GF-D8 (cell line): ENCODE measurements at regions not wholly inside any gene's neighbourhood (a gene's known extent, or its start where the extent isn't known, plus 50 kb on each side); places are given as distances from the start of the nearest gene placed in this dataset.

Experiments
- DNase-seq: peaks from one replicate; lab custom pipeline; 2025; lab: John Stamatoyannopoulos, UW

DNA sequence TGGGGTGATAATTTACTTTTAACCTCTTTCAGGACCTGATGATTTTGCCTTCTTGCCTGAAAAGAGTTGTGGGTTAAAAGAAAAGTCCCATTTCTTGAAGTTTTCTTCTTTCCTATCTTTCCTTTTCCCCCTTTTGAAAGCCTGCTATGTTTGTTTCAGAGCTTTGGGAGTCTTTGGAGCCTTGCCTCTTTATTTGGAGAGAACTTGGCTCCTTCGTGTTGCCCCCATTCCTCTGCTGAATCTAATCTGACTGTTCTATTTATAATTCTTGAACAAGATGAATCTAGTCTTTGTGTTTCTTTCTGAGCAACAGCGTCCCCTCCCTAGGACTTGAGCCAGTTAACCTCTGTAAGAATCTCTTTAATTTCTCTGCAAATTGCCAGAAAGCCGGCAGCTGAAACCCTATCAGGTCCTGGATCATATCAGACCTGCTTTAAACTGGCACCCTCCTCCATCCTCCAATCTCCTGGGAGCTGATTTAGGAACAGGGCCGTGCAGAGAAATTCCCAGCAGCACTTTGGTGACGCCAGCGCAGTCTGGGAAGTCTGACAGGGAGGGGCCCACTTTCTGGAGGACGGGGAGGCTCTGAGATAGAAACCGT is 289.1 kb upstream of the SORL1-AS1 start:
- DNase-seq: no peak

DNA sequence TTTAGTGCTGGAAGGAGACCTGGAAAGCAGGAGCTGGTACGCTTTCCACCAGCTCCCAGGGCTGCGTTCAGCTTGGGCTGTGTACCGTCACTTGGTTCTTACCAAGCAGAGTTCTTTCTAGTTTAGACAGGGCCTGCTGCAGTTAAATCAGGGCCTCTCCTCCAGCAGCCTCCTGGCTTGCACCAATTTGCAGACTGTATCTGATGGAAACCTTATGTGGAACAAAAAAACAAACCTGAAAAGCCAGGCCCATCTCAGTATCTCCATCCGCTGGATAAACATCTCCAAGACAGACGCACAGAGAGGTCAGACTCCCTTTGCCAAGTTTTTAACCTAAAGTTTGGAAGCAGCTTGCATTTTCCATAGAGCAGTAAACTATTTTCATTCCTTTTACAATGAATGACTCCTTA is 288.6 kb upstream of the SORL1-AS1 start:
- DNase-seq: no peak

DNA sequence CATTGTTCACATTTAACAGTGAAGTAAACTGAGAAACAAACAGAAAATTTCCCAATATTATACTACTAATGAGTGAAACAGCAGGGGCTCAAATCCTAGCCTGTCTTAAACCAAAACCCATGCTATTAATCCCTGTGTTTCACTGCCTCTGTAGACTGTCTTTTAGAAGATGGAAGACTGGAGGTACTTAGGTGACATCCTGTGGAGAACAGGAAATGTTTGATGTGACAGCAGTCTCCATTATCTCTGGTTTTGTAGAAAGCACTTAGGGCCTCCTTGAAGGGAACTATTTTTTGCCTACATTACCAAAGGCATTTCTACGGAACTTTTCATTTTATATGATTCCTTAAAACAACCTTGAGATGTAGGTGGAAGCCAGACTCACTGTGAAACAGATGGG is 288.1 kb upstream of the SORL1-AS1 start:
- DNase-seq: no peak

DNA sequence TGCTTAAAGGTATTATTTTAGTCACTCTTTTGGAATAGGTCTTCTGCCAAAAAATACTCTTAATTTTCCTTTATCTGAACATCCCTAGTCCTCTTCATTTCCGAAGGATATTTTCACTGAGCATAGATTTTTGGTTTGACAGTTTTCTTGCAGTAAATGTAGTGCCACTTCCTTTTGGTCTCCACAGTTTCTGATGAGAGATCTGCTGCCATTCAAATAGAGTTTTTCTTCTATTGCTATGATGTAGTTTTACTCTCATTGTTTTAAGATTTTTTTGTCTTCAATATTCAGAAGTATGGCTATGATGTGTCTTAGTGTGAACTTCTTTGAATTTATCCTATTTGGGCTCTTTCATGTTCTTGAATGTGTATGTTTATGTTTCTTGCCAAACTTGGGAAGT is 281.1 kb upstream of the SORL1-AS1 start:
- DNase-seq: no peak

DNA sequence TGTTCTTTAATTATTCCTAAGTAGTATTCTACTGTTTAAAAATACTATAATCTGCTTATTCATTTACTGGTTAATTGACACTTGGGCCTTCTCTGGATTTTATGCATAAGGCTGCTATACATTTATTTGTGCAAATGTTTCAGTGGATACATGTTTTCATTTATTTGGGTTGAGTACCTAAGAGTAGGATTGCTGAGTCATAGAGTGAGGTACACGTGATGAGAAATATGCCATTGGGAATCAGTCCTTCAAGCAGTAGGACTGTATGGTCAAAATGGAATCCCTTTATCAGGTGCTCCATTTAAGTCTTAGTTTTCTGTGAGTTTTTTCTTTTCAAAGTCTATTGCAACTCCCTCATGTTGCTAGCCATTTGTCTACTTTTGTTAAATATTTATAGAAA is 275.2 kb upstream of the SORL1-AS1 start:
- DNase-seq: no peak

DNA sequence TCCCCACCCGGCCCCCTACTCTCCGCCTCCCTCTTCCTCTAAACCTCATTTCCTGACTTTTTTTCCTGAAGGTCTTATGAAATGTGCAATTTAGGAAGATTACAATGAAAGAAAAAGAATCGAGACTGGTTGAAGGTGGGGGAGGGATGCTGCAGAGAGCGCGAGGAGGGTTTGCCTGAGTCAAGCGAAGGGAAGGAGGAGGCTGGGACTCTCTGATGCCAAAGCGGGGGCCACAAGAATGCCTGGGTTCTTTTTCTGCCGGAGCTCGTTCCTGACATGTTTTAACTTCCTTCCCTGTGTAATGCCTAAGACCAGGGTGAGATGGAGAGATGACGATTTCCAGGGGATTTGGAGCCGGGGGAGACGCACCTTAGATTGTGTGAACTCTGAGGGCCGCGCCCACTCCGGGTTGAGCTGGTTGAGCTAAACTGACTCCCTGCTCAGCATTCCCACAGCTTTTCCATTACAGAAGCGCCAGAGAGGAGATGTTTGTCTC is 270.5 kb upstream of the SORL1-AS1 start:
- no peak for DNase-seq

DNA sequence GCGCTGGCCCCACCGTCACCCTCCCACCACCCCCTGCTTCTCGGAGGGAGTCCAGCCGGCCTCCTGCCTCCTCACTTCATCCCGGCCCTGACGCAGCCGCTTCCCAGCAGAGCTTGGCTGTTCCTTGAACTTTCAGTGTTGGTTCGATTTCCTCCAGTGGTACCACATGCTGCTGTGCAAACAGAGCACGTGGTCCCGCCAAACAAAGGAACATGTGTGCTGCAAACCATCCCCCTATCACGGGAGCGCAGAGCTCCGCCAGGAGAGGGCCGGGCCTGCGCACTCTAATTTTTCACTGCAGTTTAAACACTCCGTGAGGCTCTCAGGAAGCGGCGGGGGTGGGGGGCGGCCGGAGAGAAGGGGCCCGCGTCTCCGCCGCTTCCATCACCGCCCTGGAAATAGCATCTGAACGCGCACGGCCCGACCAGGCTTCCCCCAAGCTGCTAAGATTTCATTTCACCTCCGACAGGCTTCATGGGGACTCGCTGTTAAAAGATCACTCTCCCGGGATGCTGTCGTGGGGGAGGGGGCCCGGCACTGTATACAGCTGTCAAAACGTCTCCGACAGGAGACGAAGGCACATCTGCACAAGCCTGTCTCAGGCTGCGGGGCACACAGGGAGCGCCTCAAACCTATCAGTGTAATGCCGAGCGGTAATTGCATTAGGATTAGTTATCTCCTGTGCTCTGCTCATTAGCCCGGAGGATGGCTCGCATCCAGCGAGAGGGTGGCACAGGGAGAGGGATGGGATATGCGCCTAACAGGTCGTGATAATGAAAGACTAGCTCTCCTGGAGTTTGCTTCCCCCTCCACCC is 269.9 kb upstream of the SORL1-AS1 start:
- no peak for DNase-seq

DNA sequence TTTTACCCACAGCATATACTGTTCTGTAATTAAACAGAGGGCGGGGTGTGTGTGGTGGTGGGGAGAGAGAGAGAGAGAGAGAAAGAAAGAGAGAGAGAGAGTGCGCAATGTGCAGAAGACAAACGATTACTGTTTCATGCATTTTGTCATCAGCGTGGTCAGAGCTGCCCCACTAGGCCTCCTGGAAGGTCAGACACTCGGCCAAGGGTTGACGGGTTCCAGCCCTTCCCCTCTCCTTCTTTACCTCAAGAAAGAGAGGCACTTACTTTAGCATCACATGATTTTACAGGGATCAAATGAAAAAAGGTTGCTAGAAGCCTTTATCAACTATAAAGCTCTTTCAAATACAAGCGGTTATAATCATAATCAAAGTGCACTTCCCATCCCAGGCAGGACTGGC is 269.2 kb upstream of the SORL1-AS1 start:
- DNase-seq: no peak

DNA sequence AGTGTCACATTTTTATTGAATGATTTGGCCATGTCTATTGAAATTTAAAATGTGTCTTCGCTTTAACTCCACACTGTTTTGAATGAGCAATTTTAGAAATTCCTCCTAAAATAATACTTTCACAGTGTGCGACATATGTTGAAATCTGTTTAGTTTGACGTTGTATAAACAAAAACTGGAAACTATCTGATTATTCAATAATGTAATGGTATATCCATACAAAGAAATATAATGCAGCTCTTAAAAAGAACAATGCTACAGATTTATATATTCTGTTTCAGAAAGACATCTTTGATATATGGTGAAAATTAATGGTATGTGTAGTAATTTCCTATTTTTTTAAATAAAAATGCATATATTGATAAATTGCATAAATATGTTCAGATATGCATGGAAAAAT is 268.7 kb upstream of the SORL1-AS1 start:
- no peak for DNase-seq

DNA sequence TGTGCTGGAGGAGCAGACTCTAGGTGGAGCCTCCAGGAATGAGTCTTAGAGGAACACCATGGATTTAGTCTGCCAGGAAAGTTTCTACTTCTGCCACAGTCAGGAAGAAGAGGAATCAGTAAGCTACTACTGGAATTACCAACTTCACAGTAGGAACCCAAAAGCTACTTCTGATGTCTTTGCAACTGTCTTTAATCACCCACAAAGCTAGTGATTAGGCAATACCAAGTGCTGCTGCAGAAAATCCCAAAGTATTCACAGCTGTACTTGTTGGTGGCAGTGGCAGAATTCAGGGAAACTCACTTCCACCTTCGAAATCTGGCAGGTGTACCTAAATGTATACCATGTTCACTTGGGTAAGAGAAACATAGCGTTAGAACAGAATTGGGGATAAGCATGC is 264.5 kb upstream of the SORL1-AS1 start:
- no peak for DNase-seq

DNA sequence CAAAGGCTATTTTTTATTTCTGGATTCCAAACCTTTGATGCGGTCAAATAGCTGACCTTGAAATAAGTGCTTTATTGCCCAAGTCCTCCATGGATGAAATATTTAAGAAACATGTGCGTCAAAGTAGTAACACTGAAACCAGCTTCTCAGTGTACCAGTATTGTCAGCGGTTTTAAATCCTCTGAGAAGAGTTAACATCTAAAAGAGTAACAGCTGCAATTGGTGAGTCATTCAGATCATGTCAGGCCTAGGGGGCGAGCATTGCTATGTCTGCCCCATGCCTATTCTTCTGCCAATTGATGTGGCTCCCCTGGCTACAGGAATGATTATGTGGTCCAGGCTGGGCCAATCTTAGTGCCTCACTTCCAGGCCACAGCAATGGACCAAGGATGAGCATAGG is 263.3 kb upstream of the SORL1-AS1 start:
- DNase-seq: no peak

DNA sequence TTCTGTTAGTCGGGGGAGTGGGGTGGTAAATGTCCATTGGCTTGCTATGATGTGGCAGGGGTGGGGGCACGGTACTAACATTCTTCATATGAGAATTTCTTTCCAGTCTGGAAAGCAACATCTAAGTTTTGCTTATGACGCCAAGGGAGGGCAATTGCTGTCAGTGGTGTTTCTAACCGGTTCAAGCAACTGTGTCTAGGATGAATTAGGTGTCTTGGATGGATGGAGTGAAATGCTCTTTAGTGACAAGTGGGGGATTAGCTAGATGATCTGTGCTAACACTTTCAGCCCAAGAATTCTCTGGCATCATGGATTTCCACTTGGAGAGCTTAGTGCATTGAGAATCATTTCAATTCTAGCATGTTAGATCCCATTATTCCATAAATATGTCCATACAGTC is 262.6 kb upstream of the SORL1-AS1 start:
- DNase-seq: no peak

DNA sequence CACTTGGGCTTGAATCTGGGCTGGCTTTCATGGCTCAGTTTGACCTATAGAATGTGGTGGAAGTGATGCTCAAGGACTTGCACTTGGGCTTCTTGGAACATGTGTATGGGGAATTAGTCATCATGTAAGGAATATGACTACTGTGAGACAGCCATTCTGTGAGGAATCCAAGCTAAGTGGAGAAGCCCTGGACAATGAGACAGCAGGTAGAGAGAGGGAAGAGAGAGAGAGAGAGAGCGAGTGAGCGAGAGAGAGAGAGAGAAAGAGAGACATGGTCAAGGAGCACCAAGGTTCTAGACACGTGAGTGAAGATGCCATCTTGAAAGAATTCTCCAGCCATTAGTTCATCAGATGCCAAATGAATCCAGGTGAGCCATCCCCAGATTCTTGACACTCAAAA is 261.6 kb upstream of the SORL1-AS1 start:
- DNase-seq: no peak

DNA sequence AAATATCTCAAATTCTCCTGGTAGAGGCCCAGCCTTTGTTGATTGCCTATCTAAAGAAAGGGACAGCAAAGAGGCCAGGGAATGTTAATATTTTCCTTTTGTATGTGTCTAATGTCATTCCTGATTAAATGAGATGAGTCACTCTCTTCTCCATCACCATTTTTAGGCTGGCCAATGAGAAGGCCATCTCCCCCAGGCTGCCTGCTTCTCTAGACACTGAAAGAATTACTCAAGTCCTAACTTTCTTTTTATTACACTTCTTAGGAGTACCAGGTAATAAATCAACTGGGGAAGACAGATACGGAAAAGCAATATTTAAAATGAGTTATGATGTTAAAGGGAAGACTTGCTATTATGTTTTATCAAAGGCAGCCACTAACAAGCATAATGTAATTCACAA is 259.2 kb upstream of the SORL1-AS1 start:
- DNase-seq: no peak

DNA sequence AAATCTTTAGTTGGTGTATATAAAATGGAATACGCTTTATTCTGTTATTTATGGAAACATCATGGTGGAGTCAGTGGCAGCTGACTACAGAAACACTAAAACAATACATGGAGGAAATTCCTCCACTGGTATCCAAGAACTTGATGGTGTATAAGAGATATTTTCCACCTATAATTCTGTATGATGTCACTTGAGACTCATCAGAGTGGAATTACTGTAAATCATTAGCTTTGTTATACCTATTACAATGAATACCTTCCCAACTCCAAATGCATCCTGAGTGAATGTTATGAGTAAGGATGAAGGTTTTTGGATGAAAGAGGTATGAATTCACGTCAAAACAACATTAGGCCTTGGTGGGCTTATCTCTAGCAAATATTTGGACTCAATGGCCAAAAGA is 258.5 kb upstream of the SORL1-AS1 start:
- DNase-seq: no peak

DNA sequence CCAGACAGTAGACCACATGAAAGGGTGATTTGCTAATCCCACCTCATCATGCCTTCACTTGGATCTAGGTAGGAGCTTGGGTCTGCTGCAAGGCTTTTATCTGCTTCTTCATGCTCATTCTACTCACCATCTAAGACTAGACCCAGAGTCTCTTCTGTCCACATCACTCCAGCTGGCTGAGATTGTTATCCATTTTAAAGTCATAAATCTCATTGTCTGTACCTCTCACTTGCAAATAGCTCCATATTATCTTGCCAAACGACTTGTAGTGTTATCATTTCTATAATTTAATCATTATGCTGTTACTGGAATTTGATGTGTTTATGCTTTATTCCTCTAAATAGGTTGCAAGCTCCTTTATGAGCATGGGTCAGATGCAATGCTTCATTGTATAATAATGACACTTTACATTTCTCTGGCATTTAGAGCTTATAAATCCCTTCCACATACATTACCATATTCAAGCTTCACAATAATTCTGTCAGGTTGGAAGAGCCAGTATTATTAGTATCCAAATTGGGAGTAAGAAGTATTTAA is 254.2 kb upstream of the SORL1-AS1 start:
- no peak for DNase-seq

DNA sequence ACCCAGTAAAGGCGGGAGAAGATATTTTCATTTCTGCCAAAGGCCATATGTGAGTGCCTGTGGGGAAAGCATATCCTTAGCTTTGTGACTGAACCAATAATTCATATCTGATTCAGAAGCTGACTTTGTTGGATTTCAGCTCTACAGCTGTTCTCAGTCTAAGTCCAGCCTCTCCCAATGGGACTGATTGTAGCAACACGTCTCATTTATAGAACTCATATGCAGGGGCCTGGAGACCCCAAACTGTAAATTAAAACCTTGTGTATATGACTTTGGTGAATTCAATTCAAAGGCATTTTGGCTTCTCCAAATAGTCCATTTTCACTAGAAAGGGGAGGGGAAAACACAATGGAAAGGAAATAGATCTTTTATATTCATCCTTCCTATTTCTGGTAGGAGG is 250.4 kb upstream of the SORL1-AS1 start:
- DNase-seq: no peak

DNA sequence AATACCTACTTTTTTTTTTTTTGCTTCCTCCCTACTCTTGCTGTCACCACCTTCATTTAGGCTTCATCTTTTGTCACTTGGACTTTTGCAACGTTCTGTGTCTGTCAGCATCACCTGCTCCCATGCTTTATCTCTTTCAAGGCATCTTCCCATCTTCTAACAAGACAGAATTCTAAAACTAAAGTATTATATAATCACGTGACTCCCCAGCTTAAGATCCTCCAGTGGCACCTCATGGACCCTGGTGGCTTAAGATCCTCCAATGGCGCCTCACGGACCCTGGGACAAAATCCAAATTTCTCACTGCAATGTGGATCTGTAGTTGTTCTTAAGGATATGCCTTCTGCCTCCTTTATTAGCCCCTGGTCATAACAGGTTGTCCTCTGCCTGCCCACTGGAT is 248.2 kb upstream of the SORL1-AS1 start:
- no peak for DNase-seq

DNA sequence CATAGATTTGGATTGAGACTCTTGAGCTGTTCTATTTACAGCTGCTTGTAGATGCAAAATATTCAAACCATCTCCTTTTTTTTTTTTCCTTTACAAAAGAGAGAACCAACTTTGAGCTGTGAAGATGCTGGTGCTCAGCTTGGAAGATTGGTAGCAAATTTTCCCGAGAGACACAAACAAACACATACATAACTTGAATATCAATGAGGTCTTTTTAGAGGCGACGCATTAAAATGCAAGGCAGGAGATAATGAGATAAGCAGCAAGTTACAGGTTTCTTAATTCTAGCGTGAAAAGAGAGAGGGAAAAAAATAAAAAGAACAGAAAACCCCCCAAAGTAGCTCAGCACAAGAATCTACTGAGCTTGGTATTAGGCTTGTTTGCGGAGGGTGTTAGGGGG is 247.0 kb upstream of the SORL1-AS1 start:
- no peak for DNase-seq

DNA sequence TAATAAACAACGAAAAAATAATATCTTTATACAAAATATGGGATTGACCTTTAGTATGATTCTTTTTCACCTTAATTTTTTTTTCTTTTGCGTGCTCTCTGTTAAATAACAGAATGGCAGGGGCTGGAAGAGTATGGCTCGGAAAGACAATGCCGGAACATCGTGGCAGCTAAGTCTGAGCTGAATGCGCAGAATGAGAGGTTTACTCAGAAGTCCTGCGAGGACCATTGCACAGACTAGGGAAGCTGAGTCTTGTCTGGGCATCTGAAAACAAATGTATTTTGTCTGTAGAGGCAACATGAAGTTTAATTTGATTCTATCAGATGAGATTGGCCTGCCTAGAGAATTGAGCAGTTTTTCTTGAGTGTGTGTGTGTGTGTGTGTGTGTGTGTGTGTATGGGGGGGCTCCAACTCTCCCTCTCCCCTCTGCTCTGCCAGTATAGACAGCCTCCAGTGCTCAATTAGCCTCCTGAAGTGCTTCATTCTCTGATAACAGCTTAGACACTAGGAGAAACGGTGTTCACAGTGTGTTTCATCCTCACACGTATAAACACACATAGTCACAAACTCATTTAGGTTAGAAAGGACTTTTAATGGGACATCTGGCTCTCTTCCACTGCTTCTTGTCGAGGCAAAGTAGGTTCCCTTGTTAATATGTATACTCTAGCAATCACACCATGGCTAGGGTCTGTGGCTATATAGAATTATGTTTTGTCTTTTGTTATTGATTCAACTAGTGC is 244.3 kb upstream of the SORL1-AS1 start:
- DNase-seq: no peak

DNA sequence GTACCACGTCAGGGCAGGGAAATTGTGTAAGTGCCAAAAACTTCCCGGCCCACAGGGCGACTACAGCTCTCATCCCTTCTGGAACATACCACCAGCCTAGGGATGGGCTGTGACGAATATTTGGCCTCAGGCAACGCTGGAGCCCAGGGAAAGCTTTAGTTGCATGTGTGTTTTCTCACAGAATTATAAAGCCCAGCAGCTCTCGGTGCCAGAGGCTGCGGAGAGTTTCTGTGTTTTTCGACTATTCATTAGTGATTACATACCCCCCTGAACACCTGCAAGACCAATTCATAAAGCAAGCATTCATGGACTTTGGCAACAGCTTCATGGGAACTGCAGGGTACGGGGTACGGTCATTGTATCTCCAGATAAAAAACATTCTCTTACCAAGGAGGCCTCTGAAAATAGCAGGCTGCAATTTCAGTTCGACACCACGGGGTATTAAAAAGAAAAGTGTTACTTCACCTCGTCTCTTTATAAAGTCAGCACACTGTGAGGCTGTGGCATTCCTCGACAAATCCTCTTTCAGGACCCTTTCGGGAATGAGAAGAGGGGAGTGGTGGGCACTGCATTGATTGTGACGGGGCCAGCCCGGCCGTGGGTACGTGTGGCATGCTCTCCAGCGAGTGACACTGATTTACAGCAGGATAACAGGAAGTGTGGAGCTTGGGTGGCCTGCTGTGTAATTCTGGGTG is 243.6 kb upstream of the SORL1-AS1 start:
- no peak for DNase-seq

DNA sequence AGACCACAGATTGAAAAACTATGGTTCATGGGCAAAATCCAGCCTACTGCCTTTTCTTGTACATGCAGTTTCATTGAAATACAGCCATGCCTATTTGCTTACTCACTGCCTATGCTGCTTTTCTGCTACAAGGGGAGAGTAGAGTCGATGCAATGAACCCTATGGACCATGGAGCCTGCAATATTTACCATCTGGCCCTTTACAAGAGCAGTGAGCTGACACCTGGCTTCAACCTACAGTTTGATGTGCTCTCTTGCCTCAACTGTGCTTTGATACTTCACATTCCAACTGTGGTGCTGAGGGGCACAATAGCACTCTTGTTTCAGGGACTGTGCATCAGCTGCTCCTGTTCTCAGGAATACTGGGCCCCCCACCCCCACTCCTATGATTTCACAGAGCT is 239.5 kb upstream of the SORL1-AS1 start:
- no peak for DNase-seq
